Upper lobe of left lung (tissue), 4 donors: ENCODE measurements at regions not wholly inside any gene's neighbourhood (a gene's known extent, or its start where the extent isn't known, plus 50 kb on each side); places are given as distances from the start of the nearest gene placed in this dataset.

Source experiments
- EP300 ChIP-seq, 4 donors: sonication (generic); formaldehyde crosslinking; IDR thresholded peaks; one replicate each; pipeline ENCODE4 v1.5.1; 2017; ENCODE audit warnings: antibody characterized with exemption in 4 of 4, control low read depth in 2 of 4
- POLR2A ChIP-seq, 4 donors: fragments of 450-650 bp; IDR thresholded peaks; one replicate each; pipeline ENCODE4 v1.5.1; 2016 to 2017; ENCODE audit warnings: antibody characterized with exemption in 4 of 4, mild to moderate bottlenecking in 2 of 4
- POLR2AphosphoS5 ChIP-seq, 2 donors: sonication (generic); formaldehyde crosslinking; IDR thresholded peaks; one replicate each; pipeline ENCODE4 v1.5.1; 2017; ENCODE audit warnings: antibody characterized with exemption in 2 of 2
- TF ChIP-seq, protein P1 (sequence below), 6 experiments: fragments of 450-650 bp in 4 of 6; fragments of 200-600 bp in 2 of 6; sonication (generic) in 2 of 6; IDR thresholded peaks; one replicate each; pipeline ENCODE4 v1.5.1; 2016 to 2019; ENCODE audit warnings: antibody characterized with exemption in 6 of 6

DNA sequence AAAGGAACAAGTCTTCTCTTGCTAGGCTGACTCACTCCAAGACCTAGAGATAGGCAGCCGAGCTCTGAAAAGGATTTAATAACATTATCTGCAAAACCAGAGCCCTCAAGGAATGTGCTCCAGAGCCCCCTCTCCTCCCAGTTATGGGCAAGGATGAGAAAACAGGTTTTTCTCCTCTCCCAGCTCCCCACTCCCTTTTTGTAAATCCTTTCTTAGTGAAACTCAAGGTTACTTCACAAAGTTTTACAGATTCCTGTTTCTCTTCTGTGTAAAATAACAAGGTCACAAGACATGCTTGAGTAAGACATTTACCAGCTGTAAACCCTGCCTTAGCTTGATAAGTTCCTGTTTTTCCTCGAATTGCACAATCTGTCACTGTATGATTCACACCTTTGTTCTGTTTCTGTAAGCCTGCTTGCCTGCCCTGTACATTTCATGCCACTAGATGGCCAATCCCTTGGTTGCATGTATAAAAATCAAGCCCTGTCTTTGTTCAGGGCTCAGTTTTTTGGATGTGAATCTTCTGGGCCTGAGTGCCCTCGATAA is 489.4 kb downstream of the KCNA4 start:
- TF ChIP-seq, protein P1, sequence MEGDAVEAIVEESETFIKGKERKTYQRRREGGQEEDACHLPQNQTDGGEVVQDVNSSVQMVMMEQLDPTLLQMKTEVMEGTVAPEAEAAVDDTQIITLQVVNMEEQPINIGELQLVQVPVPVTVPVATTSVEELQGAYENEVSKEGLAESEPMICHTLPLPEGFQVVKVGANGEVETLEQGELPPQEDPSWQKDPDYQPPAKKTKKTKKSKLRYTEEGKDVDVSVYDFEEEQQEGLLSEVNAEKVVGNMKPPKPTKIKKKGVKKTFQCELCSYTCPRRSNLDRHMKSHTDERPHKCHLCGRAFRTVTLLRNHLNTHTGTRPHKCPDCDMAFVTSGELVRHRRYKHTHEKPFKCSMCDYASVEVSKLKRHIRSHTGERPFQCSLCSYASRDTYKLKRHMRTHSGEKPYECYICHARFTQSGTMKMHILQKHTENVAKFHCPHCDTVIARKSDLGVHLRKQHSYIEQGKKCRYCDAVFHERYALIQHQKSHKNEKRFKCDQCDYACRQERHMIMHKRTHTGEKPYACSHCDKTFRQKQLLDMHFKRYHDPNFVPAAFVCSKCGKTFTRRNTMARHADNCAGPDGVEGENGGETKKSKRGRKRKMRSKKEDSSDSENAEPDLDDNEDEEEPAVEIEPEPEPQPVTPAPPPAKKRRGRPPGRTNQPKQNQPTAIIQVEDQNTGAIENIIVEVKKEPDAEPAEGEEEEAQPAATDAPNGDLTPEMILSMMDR (IDR thresholded peaks at IDR 0.05): peak in 3 of 6 experiments; percentile 28 to 52 (median 40)
- TF ChIP-seq POLR2AphosphoS5 (IDR thresholded peaks at IDR 0.05) (no peak), POLR2A (IDR thresholded peaks at IDR 0.05) (no peak), EP300 (IDR thresholded peaks at IDR 0.05) (no peak)
